ENCODE measurements at regions not wholly inside any gene's neighbourhood (a gene's known extent, or its start where the extent isn't known, plus 50 kb on each side); places are given as distances from the start of the nearest gene placed in this dataset.

GRCh38 chr13:59061621-59062020 lies 1102.1 kb downstream of the DIAPH3 start:
- TF ChIP-seq POLR2A (IDR thresholded peaks at IDR 0.05) = no peak
- TF ChIP-seq, protein P1, sequence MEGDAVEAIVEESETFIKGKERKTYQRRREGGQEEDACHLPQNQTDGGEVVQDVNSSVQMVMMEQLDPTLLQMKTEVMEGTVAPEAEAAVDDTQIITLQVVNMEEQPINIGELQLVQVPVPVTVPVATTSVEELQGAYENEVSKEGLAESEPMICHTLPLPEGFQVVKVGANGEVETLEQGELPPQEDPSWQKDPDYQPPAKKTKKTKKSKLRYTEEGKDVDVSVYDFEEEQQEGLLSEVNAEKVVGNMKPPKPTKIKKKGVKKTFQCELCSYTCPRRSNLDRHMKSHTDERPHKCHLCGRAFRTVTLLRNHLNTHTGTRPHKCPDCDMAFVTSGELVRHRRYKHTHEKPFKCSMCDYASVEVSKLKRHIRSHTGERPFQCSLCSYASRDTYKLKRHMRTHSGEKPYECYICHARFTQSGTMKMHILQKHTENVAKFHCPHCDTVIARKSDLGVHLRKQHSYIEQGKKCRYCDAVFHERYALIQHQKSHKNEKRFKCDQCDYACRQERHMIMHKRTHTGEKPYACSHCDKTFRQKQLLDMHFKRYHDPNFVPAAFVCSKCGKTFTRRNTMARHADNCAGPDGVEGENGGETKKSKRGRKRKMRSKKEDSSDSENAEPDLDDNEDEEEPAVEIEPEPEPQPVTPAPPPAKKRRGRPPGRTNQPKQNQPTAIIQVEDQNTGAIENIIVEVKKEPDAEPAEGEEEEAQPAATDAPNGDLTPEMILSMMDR (IDR thresholded peaks at IDR 0.05) = no peak
